Suprapubic skin (tissue), 4 donors: ENCODE measurements at regions not wholly inside any gene's neighbourhood (a gene's known extent, or its start where the extent isn't known, plus 50 kb on each side); places are given as distances from the start of the nearest gene placed in this dataset.

ENCODE experiments used
- DNase-seq, 2 donors: peaks; one replicate each; pipeline ENCODE4 v3.0.0-alpha.2; 2019; ENCODE audit warnings: low spot score in 2 of 2
- H3K27ac ChIP-seq: fragments of 200-600 bp; sonication (generic); one replicate; pipeline ENCODE4 v1.5.1; 2019
- H3K27me3 ChIP-seq: fragments of 200-600 bp; sonication (generic); one replicate; pipeline ENCODE4 v1.5.1; 2019
- H3K36me3 ChIP-seq: fragments of 200-600 bp; sonication (generic); one replicate; pipeline ENCODE4 v1.5.1; 2019
- H3K4me1 ChIP-seq: fragments of 200-600 bp; sonication (generic); one replicate; pipeline ENCODE4 v1.5.1; 2019
- H3K4me3 ChIP-seq: fragments of 200-600 bp; sonication (generic); one replicate; pipeline ENCODE4 v1.5.1; 2019; ENCODE audit warnings: mild to moderate bottlenecking
- H3K9me3 ChIP-seq: fragments of 200-600 bp; sonication (generic); one replicate; pipeline ENCODE4 v1.5.1; 2019
- CTCF ChIP-seq, 2 donors: fragments of 200-600 bp in 1 of 2; fragments of 450-650 bp in 1 of 2; sonication (generic) in 1 of 2; IDR thresholded peaks; one replicate each; pipeline ENCODE4 v1.5.1; 2016 to 2019; ENCODE audit warnings: antibody characterized with exemption in 2 of 2, mild to moderate bottlenecking in 1 of 2, moderate library complexity in 1 of 2
- EP300 ChIP-seq: sonication (generic); formaldehyde crosslinking; IDR thresholded peaks from one replicate; pipeline ENCODE4 v1.6.1; 2017; ENCODE audit warnings: antibody characterized with exemption
- POLR2A ChIP-seq, 2 donors: fragments of 450-650 bp; IDR thresholded peaks; one replicate each; pipeline ENCODE4 v1.6.1; 2017; ENCODE audit warnings: antibody characterized with exemption in 2 of 2, mild to moderate bottlenecking in 2 of 2, moderate library complexity in 2 of 2
- POLR2AphosphoS5 ChIP-seq, 3 donors: sonication (generic); formaldehyde crosslinking; IDR thresholded peaks; one replicate each; pipeline ENCODE4 v1.6.1; 2017; ENCODE audit warnings: antibody characterized with exemption in 3 of 3
- WGBS: methylation state at CpG from one replicate; pipeline ENCODE4 v1.1.5; 2018; 5-methylcytosine and 5-hydroxymethylcytosine counted together

- 83% methylated on average over 8 of the region's 8 CpGs for WGBS
- TF ChIP-seq CTCF (IDR thresholded peaks at IDR 0.05) (no peak), EP300 (no peak), POLR2A (IDR thresholded peaks at IDR 0.05) (no peak), POLR2AphosphoS5 (IDR thresholded peaks at IDR 0.05) (no peak)
Observed at GRCh38 chr11:70519117-70519516, 120.8 kb downstream of the CTTN start.

GRCh38 chr11:70521475-70522308, 123.4 kb downstream of the CTTN start:
- no peaks in the 10 kb centered on the region for H3K36me3 ChIP-seq
- WGBS = 78% methylated on average over 22 of the region's 22 CpGs
- peaks cover 17% of the 10 kb centered on the region for H3K27me3 ChIP-seq
- H3K4me3 ChIP-seq = no peak overlapping the region
- peaks cover 10% of the 10 kb centered on the region for H3K4me1 ChIP-seq
- DNase-seq = no peak
- H3K9me3 ChIP-seq = no peaks in the 10 kb centered on the region
- H3K27ac ChIP-seq = no peak overlapping the region
- TF ChIP-seq POLR2AphosphoS5 (IDR thresholded peaks at IDR 0.05) (no peak), EP300 (no peak), POLR2A (IDR thresholded peaks at IDR 0.05) (no peak), CTCF (IDR thresholded peaks at IDR 0.05) (no peak)

More at GRCh38 chr11:70519117-70519516, 120.8 kb downstream of the CTTN start:
- Histone ChIP-seq H3K27ac (no peak overlapping the region), H3K27me3 (peaks cover 21% of the 10 kb centered on the region), H3K9me3 (no peaks in the 10 kb centered on the region), H3K4me3 (no peak overlapping the region), H3K4me1 (no peaks in the 10 kb centered on the region), H3K36me3 (no peaks in the 10 kb centered on the region)
- no peak for DNase-seq

- 84% methylated on average over 6 of the region's 6 CpGs for WGBS
- Histone ChIP-seq H3K4me1 (peaks cover 10% of the 10 kb centered on the region), H3K4me3 (no peak overlapping the region), H3K27ac (no peak overlapping the region), H3K36me3 (no peaks in the 10 kb centered on the region), H3K27me3 (peaks cover 17% of the 10 kb centered on the region), H3K9me3 (no peaks in the 10 kb centered on the region)
- no peak for TF ChIP-seq CTCF (IDR thresholded peaks at IDR 0.05)
- no peak for TF ChIP-seq POLR2AphosphoS5 (IDR thresholded peaks at IDR 0.05)
- no peak for TF ChIP-seq EP300
- TF ChIP-seq POLR2A (IDR thresholded peaks at IDR 0.05) = no peak
- no peak for DNase-seq
Observed at GRCh38 chr11:70522309-70522592, 123.9 kb downstream of the CTTN start.

GRCh38 chr11:70522593-70523311, 124.4 kb downstream of the CTTN start:
- no peak overlapping the region for H3K4me3 ChIP-seq
- WGBS = 78% methylated on average over 13 of the region's 26 CpGs
- H3K27ac ChIP-seq = no peak overlapping the region
- no peak for TF ChIP-seq EP300
- TF ChIP-seq POLR2A (IDR thresholded peaks at IDR 0.05) = no peak
- TF ChIP-seq CTCF (IDR thresholded peaks at IDR 0.05) = no peak
- TF ChIP-seq POLR2AphosphoS5 (IDR thresholded peaks at IDR 0.05) = no peak
- DNase-seq = no peak
- no peaks in the 10 kb centered on the region for H3K9me3 ChIP-seq
- H3K27me3 ChIP-seq = peaks cover 17% of the 10 kb centered on the region
- peaks cover 10% of the 10 kb centered on the region for H3K4me1 ChIP-seq
- H3K36me3 ChIP-seq = no peaks in the 10 kb centered on the region

- Histone ChIP-seq H3K9me3 (no peaks in the 10 kb centered on the region), H3K36me3 (no peaks in the 10 kb centered on the region), H3K27ac (no peak overlapping the region), H3K4me1 (peaks cover 10% of the 10 kb centered on the region), H3K27me3 (peaks cover 17% of the 10 kb centered on the region), H3K4me3 (no peak overlapping the region)
- WGBS = 86% methylated on average over 5 of the region's 15 CpGs
- TF ChIP-seq CTCF (IDR thresholded peaks at IDR 0.05) (no peak), EP300 (no peak), POLR2AphosphoS5 (IDR thresholded peaks at IDR 0.05) (no peak), POLR2A (IDR thresholded peaks at IDR 0.05) (no peak)
- no peak for DNase-seq
Observed at GRCh38 chr11:70523384-70524095, 125.2 kb downstream of the CTTN start.
